Keratinocyte (primary cell): ENCODE measurements at regions not wholly inside any gene's neighbourhood (a gene's known extent, or its start where the extent isn't known, plus 50 kb on each side); places are given as distances from the start of the nearest gene placed in this dataset.

ENCODE experiments used
- EZH2 ChIP-seq: IDR thresholded peaks from one replicate; pipeline ENCODE4 v1.6.1; 2012; ENCODE audit warnings: inconsistent platforms, mild to moderate bottlenecking, low read length, moderate library complexity
- TF ChIP-seq, protein P1 (sequence below), 3 experiments: IDR thresholded peaks in 1 of 3; conservative IDR thresholded peaks in 1 of 3; optimal IDR thresholded peaks in 1 of 3; 2 replicates in 2 of 3; 3 replicates in 1 of 3; pipeline versions ENCODE3 to v1.5.1; 2011; ENCODE audit warnings: low read length in 3 of 3, mild to moderate bottlenecking in 3 of 3, moderate library complexity in 2 of 3, control low read depth in 1 of 3, inconsistent platforms in 1 of 3; ENCODE audit not compliant: insufficient read depth in 2 of 3; ENCODE audit errors: extremely low read depth in 1 of 3

DNA sequence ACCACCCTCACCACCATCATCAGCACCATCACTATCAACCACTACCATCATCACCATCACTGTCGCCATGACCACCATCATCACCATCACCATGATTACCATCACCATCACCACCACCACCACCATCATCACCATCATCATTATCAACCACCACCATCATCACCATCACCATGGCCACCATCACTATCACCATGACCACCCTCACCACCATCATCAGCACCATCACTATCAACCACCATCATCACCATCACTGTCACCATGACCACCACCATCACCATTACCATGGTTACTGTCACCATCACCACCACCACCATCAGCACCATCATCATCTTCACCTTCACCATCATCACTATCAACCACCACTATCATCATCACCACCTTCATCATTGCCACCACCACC, 183.4 kb downstream of the SHANK2 start:
- TF ChIP-seq EZH2: no peak
- TF ChIP-seq, protein P1, sequence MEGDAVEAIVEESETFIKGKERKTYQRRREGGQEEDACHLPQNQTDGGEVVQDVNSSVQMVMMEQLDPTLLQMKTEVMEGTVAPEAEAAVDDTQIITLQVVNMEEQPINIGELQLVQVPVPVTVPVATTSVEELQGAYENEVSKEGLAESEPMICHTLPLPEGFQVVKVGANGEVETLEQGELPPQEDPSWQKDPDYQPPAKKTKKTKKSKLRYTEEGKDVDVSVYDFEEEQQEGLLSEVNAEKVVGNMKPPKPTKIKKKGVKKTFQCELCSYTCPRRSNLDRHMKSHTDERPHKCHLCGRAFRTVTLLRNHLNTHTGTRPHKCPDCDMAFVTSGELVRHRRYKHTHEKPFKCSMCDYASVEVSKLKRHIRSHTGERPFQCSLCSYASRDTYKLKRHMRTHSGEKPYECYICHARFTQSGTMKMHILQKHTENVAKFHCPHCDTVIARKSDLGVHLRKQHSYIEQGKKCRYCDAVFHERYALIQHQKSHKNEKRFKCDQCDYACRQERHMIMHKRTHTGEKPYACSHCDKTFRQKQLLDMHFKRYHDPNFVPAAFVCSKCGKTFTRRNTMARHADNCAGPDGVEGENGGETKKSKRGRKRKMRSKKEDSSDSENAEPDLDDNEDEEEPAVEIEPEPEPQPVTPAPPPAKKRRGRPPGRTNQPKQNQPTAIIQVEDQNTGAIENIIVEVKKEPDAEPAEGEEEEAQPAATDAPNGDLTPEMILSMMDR (optimal IDR thresholded peaks at IDR 0.05 in 1 of 3, IDR thresholded peaks at IDR 0.05 in 1 of 3, conservative IDR thresholded peaks at IDR 0.05 in 1 of 3; ENCODE audit: extremely low read depth in 1 of 3, insufficient read depth in 2 of 3, low read length in 3 of 3): no peak
